ENCODE measurements at regions not wholly inside any gene's neighbourhood (a gene's known extent, or its start where the extent isn't known, plus 50 kb on each side); places are given as distances from the start of the nearest gene placed in this dataset.

- H3K79me2 ChIP-seq (replicated peaks; ENCODE audit: insufficient read depth): no peaks in the 10 kb centered on the region
- DNase-seq (ENCODE audit: low spot score): no peak
- H3K4me3 Mint-ChIP-seq: no peak overlapping the region
- H3K27ac Mint-ChIP-seq: no peak overlapping the region
- no peak overlapping the region for H3K4me2 ChIP-seq
- H3K27me3 ChIP-seq (ENCODE audit: insufficient read depth): no peaks in the 10 kb centered on the region
- no peak overlapping the region for H3K27ac ChIP-seq (ENCODE audit: low read depth)
- no peaks in the 10 kb centered on the region; the same call in 1 of the 2 replicates for H3K9me2 ChIP-seq (ENCODE audit: insufficient read depth)
- ATAC-seq: no peak
- H2AFZ ChIP-seq: no peak overlapping the region
- H3K4me1 ChIP-seq (ENCODE audit: insufficient read depth): no peaks in the 10 kb centered on the region
- no peak overlapping the region for H3K4me3 ChIP-seq
- H3K36me3 ChIP-seq (ENCODE audit: insufficient read depth): no peaks in the 10 kb centered on the region
- H3K4me1 Mint-ChIP-seq: no peaks in the 10 kb centered on the region
- no peaks in the 10 kb centered on the region for H4K20me1 ChIP-seq (replicated peaks; ENCODE audit: insufficient read depth)
- peaks cover 2% of the 10 kb centered on the region for H3K27me3 Mint-ChIP-seq (ENCODE audit: insufficient read depth, low read depth, poor library complexity)
- H3K36me3 Mint-ChIP-seq (ENCODE audit: low read depth): peaks cover 8% of the 10 kb centered on the region; the same call in 2 of the 3 replicates
- peaks cover 14% of the 10 kb centered on the region for H3K9me3 Mint-ChIP-seq
- TF ChIP-seq ETS1 (IDR thresholded peaks at IDR 0.05): no peak
- TF ChIP-seq POLR2AphosphoS5 (IDR thresholded peaks at IDR 0.05; ENCODE audit: low read depth): no peak
- no peak for TF ChIP-seq EZH2 (IDR thresholded peaks at IDR 0.05; ENCODE audit: low read depth, unreplicated experiment)
- TF ChIP-seq EZH2phosphoT487 (IDR thresholded peaks at IDR 0.05; ENCODE audit: unreplicated experiment): no peak
- TF ChIP-seq JUNB (IDR thresholded peaks at IDR 0.05; ENCODE audit: unreplicated experiment): no peak
- no peak for TF ChIP-seq ZNF114 (CRISPR knock-in tag; IDR thresholded peaks at IDR 0.05)
- TF ChIP-seq ZNF331 (CRISPR knock-in tag; IDR thresholded peaks at IDR 0.05; ENCODE audit: low read depth): no peak
- no peak for TF ChIP-seq REST (IDR thresholded peaks at IDR 0.05; ENCODE audit: unreplicated experiment)
- no peak for TF ChIP-seq CREB1 (CRISPR knock-in tag; IDR thresholded peaks at IDR 0.05; ENCODE audit: low read depth)
- no peak for TF ChIP-seq ZNF462 (CRISPR knock-in tag; IDR thresholded peaks at IDR 0.05)
- no peak for TF ChIP-seq NANOG (IDR thresholded peaks at IDR 0.05; ENCODE audit: borderline replicate concordance)
- no peak for TF ChIP-seq CTCF (conservative IDR thresholded peaks at IDR 0.05; ENCODE audit: low read depth in 2 of 2)
- no peak for TF ChIP-seq STAT1 (IDR thresholded peaks at IDR 0.05; ENCODE audit: unreplicated experiment)
- H3F3A ChIP-seq (replicated peaks; ENCODE audit: low read depth): no peaks in the 10 kb centered on the region
Observed at GRCh38 chr1:187076922-187077321, 248.2 kb downstream of the PLA2G4A start.

Measured in GM23338 (cell line).